WI38 (cell line): ENCODE measurements at regions not wholly inside any gene's neighbourhood (a gene's known extent, or its start where the extent isn't known, plus 50 kb on each side); places are given as distances from the start of the nearest gene placed in this dataset.

Experiments used
- H3K4me3 ChIP-seq: 2 replicates; pipeline ENCODE4 v1.5.1; 2011; ENCODE audit warnings: low read depth, mild to moderate bottlenecking, control low read depth, low read length
- TF ChIP-seq, protein P1 (sequence below): IDR thresholded peaks from 2 replicates; pipeline ENCODE4 v1.5.1; 2012; ENCODE audit warnings: low read depth, mild to moderate bottlenecking, control low read depth, low read length

DNA sequence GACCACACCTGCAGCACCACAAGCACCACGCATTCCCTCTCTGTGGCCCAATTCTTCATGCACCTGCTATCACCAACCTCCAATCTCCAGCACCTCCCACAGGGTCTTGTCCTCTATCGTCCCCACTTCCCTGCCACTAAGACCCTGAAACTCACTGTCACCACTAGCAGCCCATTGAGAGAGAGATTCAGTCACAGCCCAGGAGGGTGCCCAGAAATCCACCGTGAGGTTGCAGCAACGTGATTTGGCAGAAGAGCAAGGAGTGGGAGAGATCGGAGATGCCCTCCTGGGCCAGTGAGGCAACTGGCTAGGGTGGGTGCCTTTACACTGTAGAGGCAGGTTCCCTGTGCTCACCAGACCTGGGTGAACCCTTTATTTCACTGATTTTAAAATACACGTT lies 90.1 kb downstream of the ANKRD60 start:
- no peak overlapping the region for H3K4me3 ChIP-seq
- TF ChIP-seq, protein P1, sequence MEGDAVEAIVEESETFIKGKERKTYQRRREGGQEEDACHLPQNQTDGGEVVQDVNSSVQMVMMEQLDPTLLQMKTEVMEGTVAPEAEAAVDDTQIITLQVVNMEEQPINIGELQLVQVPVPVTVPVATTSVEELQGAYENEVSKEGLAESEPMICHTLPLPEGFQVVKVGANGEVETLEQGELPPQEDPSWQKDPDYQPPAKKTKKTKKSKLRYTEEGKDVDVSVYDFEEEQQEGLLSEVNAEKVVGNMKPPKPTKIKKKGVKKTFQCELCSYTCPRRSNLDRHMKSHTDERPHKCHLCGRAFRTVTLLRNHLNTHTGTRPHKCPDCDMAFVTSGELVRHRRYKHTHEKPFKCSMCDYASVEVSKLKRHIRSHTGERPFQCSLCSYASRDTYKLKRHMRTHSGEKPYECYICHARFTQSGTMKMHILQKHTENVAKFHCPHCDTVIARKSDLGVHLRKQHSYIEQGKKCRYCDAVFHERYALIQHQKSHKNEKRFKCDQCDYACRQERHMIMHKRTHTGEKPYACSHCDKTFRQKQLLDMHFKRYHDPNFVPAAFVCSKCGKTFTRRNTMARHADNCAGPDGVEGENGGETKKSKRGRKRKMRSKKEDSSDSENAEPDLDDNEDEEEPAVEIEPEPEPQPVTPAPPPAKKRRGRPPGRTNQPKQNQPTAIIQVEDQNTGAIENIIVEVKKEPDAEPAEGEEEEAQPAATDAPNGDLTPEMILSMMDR = no peak

DNA sequence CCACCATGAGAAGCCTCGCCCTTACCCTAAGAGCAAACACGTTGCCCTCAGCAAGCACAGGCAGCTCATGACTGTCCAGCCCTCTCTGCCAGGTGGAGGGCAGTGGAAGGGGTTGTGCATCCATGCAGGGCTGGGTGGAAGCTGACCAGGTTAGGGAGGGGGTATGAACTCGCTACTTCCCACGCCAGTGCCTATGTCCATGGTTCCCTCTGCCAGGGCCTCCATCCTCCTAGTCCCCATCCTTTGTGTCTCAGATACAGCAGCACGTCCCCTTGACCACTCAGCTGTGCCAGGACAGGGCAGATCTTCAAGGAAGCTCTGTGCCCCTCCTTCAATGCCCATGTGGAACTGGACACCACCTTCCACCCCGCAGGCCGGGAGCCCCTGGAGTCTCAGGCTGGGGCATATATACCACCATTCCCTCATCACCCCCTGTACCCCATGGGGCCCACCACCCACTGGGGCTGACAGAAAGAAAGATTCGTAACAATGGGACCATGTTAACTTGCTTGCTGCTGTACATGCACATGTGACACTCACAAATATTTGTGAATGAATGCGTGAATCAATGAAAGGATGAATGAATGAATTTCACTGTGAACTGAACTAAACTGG lies 90.7 kb downstream of the ANKRD60 start:
- no peak overlapping the region for H3K4me3 ChIP-seq
- TF ChIP-seq, protein P1 = no peak

DNA sequence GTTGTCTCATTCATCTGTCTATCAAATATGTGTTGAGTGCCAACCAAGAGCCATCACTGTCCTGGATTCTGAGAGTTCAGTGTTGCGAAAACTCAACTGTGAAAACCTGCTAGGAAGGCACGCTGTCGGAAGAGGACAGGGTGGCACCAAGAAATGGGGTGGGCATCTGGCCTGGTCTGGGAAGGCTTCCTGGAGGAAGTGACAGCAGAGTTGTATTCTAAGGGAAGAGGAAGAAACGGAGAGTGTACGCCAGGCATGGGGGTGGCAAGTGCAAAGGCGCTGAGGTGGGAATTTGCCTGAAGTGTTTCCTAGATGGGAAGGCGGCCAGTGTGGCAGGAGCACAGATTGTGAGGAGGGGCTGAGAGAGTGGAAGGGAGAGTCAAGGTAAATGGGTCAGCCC lies 91.2 kb downstream of the ANKRD60 start:
- TF ChIP-seq, protein P1 = no peak
- no peak overlapping the region for H3K4me3 ChIP-seq

DNA sequence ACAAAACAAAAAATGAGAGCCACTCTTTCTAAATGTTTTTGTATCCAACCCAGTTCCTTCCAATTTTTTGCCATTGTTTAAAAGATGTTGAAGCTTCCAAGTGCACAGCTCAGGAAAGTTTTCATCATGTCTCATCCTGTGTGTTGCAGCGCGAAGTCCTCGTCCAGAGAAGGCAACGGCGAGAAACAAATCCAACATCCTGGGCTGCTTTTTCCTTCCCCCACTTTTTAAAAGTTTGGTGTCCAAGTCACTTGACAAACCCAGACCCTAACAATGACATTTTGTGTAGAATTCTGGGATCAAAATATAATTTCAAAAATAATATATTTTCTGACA lies 92.3 kb downstream of the ANKRD60 start:
- TF ChIP-seq, protein P1 = no peak
- H3K4me3 ChIP-seq = no peak overlapping the region

DNA sequence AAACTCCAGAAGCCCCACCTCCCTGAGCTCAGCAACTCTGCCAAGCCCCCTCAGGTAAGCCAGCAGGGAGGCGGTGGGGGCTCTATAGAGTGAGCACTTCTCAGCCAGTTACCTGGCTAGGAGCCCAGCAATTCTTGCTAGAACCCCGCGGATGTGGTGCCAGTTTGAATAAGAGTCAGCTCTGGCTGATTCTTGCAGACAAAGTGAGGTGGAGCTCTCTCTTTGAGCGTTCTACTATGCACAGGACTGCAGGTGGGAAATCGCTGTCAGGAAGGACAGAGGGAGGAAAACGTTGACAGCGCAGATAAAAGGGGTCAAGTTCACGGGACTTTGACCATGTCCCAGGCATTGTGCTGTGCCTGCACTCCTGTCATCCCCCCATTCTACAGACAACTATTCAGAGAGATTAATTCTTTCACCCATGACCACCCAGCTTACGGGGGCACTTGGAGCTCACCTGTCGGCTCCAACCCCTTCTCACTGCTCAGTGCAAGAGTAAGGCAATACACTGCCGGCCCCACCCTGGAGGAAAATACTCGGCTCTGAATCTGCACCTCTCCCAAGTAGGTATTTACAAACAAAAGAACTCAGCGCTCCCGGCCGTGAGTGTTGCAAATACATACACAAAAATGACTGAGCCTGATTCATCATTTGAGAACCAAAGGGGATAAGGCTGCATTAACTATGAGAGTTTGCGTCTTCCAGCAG lies 92.9 kb downstream of the ANKRD60 start:
- TF ChIP-seq, protein P1 = no peak
- no peak overlapping the region for H3K4me3 ChIP-seq

DNA sequence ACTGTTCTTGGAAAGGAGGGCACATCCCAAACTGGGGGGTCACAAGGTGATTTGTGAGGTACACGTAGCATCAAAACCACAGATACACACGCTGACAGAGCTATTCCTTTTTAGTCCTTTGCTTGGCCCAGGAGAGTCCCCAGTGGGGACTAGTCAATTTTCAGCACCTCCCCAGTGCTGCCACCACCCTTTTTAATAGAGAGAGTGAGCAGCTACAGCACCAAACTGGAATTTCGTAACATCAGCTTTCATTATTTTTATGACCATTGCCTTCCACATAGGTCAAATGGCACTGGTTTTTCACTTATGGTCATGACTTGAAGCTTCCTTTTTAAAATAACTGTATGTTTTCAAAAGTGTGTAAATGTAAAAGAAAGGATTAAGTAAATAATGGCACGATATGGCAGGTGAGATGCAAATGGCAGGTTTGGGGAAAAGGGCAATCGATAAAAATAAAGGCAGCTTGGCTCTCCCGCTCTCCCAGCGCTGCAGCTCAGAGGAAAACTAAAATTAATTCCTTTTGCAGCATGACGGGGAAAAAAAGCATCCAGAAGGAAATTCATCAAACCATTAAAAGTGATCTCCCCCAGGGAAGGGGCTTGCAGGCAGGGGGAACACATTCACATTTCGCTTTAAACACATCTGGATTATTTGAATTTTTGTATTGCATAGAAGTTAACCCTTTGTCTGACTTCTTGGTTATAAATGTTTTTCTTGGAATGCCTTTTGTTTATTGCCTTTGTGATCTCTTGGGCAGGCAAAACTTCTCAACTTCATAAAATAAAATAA lies 95.2 kb downstream of the ANKRD60 start:
- no peak overlapping the region for H3K4me3 ChIP-seq
- TF ChIP-seq, protein P1 = no peak
